Skeletal muscle tissue (tissue), 3 donors: ENCODE measurements at regions not wholly inside any gene's neighbourhood (a gene's known extent, or its start where the extent isn't known, plus 50 kb on each side); places are given as distances from the start of the nearest gene placed in this dataset.
"Not testable (repeated sequence)": the region's sequence is repeated elsewhere in the genome, so short reads cannot be mapped to it uniquely, and the experiment has no call there.

Experiments
- H3K27ac ChIP-seq: one replicate; pipeline ENCODE4 v1.7.0; 2013; ENCODE audit warnings: mild to moderate bottlenecking, low read depth, low read length, inconsistent platforms
- H3K27me3 ChIP-seq, 3 donors: one replicate each; pipeline ENCODE4 v1.7.0; 2013; ENCODE audit warnings: low read length in 3 of 3; ENCODE audit not compliant: control insufficient read depth in 3 of 3, insufficient read depth in 3 of 3
- H3K36me3 ChIP-seq, 3 donors: one replicate each; pipeline ENCODE4 v1.7.0; 2013; ENCODE audit warnings: low read length in 3 of 3; ENCODE audit not compliant: control insufficient read depth in 3 of 3, insufficient read depth in 3 of 3
- H3K4me1 ChIP-seq, 3 donors: one replicate each; pipeline ENCODE4 v1.7.0; 2013; ENCODE audit warnings: low read length in 3 of 3, mild to moderate bottlenecking in 3 of 3; ENCODE audit not compliant: control insufficient read depth in 3 of 3, insufficient read depth in 3 of 3
- H3K4me3 ChIP-seq, 3 donors: one replicate each; pipeline ENCODE4 v1.7.0; 2013; ENCODE audit warnings: low read length in 3 of 3
- H3K9ac ChIP-seq, 3 donors: one replicate each; pipeline ENCODE4 v1.7.0; 2013; ENCODE audit warnings: low read length in 3 of 3, mild to moderate bottlenecking in 3 of 3, moderate library complexity in 2 of 3, low read depth in 1 of 3
- H3K9me3 ChIP-seq, 3 donors: one replicate each; pipeline ENCODE4 v1.7.0; 2013; ENCODE audit warnings: low read length in 3 of 3; ENCODE audit not compliant: control insufficient read depth in 3 of 3
- donor health status: Osteomylitis.

DNA sequence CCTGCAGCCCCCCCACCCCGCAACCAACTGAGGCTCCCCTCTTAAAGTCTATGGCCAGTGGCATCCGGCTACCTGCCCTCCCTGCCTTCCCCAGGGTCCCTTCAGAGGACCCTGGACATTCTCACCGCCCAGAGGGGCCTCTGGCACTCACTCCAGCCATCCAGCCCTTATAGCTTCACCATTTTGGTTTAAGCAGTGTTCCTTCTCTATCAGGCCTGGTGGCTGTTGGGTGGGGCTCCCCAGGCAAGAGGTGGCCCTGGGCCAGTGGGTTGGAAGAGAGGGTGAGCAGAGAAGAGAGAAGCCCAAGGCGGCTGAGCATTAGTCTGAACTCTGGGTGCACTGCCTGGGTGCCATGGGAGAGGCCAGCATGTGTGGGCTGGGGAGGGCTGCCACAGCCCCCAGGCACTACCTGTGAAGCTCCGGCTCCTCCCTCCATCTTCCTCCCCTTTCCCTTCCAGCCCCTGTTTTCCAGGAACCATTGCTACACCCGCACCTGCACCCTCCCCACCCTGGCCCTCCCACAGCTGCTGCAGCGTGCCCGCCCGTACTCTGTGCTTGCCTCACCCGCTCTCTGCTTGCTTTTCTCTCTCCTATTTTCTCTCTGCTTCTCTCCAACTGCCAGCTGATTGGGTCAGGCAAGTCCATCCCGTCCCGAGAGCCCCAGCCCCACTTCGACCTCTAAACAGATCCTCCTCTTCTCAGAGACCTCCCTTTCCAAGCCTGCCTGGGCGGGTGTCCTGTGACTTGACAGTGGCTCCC is 168.2 kb downstream of the TBC1D2B start:
- no peak overlapping the region for H3K9ac ChIP-seq
- no peaks in the 10 kb centered on the region for H3K27me3 ChIP-seq
- H3K4me1 ChIP-seq, result peaks cover 0 to 6% (median 5%) of the 10 kb centered on the region in 3 donors
- no peak overlapping the region for H3K27ac ChIP-seq
- H3K4me3 ChIP-seq, result no peak overlapping the region
- H3K36me3 ChIP-seq, result no peaks in the 10 kb centered on the region
- H3K9me3 ChIP-seq, result no peaks in the 10 kb centered on the region

DNA sequence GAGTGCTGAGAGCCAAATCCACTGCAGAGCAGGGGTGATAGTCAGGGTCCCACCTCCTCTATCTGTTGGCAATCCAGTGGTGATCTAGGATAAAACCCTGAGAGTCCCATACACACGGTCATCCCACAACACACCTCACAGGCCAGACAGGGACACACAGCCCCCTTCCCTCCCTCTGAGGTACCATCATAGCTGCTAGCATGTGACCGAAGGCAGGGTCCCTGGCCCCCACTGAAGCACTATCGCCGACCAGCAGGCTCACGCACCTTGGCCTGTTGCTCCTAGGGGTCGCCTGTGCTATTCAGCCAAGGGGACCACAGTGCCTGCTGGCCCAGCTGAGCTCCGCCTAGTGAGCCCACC is 168.8 kb downstream of the TBC1D2B start:
- H3K4me1 ChIP-seq, H3K27me3 ChIP-seq, H3K9ac ChIP-seq, H3K4me3 ChIP-seq, H3K36me3 ChIP-seq, H3K27ac ChIP-seq, H3K9me3 ChIP-seq: not testable (repeated sequence)

DNA sequence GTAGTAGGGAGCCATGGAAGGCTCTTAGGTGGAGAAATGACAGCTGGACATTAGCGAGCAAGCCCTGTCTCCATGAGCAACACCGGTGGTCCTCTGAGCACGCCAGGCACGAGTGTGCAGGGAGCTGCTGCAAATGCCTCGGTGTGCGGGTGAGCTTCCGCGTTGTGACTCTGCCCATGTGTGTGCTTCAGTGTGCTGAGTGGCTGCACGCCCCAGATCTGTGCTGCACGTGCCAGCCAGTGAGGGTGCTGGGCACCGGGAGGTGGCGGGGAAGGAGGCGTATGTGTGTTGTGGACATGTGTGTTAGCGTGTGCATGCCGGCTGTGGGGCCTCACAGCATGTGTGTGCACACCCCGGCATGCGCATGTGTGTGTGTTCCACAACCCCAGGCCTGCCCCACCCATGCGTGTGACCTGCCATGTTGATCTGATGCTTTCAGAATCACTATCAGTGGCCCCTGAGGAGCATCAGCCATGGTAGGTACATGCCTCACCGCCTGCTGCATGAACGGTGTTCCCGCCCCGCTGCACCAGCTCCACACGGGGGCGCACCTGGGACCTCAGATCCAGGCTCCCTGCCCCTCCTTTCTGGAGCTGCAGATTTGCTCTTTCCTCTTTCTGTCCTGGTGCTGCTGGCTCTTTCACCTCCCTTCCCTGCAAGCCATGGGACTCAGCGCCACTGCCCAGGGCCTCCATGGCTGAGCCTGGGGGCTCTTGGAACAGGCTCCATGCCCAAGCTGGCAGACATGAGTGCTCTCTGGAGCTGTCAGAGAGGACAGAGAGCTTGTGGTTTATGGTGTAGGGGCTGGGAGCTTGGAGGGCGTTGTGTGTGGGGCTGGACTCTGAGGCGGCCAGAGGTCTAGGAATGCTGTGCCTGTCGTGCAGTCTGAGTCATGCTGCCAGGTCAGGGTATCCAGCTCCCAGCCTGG is 169.4 kb downstream of the TBC1D2B start:
- Histone ChIP-seq H3K36me3 (no peaks in the 10 kb centered on the region), H3K4me3 (no peak overlapping the region), H3K9me3 (no peaks in the 10 kb centered on the region), H3K9ac (no peak overlapping the region), H3K4me1 (peaks cover 0 to 6% (median 5%) of the 10 kb centered on the region in 3 donors), H3K27me3 (no peaks in the 10 kb centered on the region), H3K27ac (no peak overlapping the region)

DNA sequence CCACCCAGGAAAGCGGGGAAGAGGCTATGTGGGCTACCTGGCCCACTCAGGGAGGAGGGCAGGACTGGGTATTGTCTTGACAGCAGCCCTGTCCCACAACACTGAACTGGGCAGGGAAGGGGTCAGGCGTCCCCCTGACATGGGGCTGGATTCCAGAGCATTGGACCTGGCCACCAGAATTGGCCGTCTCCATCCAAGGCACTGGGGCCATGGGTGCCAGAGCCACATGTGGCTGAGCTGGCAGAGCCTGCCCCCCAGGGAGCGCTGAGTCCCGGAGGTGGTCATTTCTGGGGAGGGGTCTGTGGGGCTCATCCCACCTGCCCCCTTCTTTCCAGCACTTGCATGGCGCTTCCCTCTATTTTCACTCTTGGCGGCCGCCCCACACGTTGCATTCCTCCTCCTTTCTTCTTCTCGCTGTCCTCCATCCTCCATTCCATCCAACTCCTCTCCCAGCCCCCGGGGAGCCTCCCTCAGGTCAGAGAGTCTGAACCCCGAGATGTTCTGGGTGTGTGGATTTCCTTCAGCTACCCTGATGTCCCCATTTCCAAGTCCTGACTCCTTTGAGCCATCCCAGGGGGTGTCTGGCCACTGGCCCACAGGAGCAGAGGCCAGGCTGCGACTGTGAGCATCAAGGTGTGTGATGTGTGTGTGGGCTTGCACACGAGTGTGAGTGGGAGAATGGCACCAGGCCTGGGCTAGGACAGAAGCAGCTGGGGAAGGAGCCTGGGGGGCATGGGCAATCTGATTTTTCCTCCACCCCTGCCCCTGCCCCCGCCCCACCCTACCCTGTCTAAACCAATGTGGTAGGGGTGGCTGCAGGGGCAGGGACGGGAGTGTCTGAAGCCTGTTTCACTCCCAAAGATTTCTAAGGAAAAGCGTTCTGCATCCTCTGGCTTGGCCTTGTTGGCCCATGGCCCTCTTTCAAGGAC is 171.2 kb downstream of the TBC1D2B start:
- not testable (repeated sequence) for H3K27ac ChIP-seq, H3K4me3 ChIP-seq, H3K9ac ChIP-seq, H3K4me1 ChIP-seq, H3K36me3 ChIP-seq, H3K9me3 ChIP-seq, H3K27me3 ChIP-seq

- Histone ChIP-seq H3K9ac (no peak overlapping the region), H3K36me3 (no peaks in the 10 kb centered on the region), H3K4me3 (no peak overlapping the region), H3K27ac (no peak overlapping the region), H3K9me3 (no peaks in the 10 kb centered on the region), H3K27me3 (no peaks in the 10 kb centered on the region), H3K4me1 (peaks cover 0 to 5% (median 4%) of the 10 kb centered on the region in 3 donors)
Measured at GRCh38 chr15:77905301-77905920, 172.1 kb downstream of the TBC1D2B start.

DNA sequence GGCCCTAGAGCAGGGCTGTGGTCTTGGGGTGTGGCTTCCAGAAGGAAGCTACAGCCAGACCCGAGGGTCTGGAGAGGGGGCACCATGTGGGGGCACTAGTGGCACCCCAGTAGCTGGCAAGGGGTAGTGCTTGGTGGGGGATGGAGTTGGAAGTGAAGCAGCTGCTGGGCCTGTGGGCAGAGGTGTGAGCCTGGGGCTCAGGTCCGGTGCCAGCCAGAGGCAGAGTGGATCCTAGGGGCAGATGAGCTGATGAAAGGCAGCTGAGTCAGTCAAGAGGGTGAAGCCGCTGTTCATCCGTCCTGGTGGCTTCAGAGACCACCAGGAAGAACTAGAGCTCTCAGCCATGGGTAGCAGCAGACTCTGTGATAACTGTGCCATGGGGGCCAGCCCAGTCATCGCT is 172.6 kb downstream of the TBC1D2B start:
- no peak overlapping the region for H3K27ac ChIP-seq
- peaks cover 0 to 5% (median 4%) of the 10 kb centered on the region in 3 donors for H3K4me1 ChIP-seq
- no peak overlapping the region for H3K9ac ChIP-seq
- no peaks in the 10 kb centered on the region for H3K9me3 ChIP-seq
- H3K36me3 ChIP-seq, result no peaks in the 10 kb centered on the region
- H3K4me3 ChIP-seq, result no peak overlapping the region
- no peaks in the 10 kb centered on the region for H3K27me3 ChIP-seq

GRCh38 chr15:77904436-77904821 is 173.1 kb downstream of the TBC1D2B start:
- no peak overlapping the region for H3K9ac ChIP-seq
- H3K36me3 ChIP-seq, result no peaks in the 10 kb centered on the region

DNA sequence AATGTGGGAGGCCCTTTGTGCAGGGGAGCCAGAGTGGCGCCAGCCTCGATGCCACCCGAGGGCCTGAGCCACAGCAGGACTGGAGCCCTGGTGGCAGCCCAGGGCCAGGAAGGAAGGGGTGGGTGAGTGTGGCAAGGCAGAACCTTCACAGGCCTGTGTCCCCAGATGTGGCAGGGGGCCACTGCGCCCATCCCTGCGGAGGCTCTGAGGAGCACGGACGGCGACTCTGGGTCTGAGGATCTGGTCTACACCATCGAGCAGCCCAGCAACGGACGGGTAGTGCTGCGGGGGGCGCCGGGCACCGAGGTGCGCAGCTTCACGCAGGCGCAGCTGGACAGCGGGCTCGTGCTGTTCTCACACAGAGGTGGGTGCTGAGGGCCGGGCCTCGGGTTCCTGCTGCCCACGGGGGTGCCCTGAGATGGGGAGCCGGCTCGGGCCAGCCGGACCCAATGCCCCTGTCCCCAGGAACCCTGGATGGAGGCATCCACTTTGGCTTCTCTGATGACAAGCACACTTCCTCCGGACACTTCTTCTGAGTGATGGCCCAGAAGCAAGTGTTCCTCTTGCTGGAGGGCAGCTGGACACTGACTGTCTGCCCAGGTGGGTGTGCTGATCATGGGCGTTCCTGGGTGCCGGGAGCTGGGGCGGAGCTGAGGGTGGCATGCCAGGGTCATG is 173.6 kb downstream of the TBC1D2B start:
- H3K4me1 ChIP-seq, H3K27me3 ChIP-seq, H3K4me3 ChIP-seq, H3K9me3 ChIP-seq, H3K36me3 ChIP-seq, H3K9ac ChIP-seq, H3K27ac ChIP-seq: not testable (repeated sequence)

More at GRCh38 chr15:77904436-77904821, 173.1 kb downstream of the TBC1D2B start:
- no peaks in the 10 kb centered on the region for H3K27me3 ChIP-seq
- no peak overlapping the region for H3K4me3 ChIP-seq
- peaks cover 0 to 5% (median 4%) of the 10 kb centered on the region in 3 donors for H3K4me1 ChIP-seq
- no peak overlapping the region for H3K27ac ChIP-seq
- H3K9me3 ChIP-seq, result no peaks in the 10 kb centered on the region
